Epithelial cell of proximal tubule (primary cell): ENCODE measurements at regions not wholly inside any gene's neighbourhood (a gene's known extent, or its start where the extent isn't known, plus 50 kb on each side); places are given as distances from the start of the nearest gene placed in this dataset.
"Not testable (repeated sequence)": the region's sequence is repeated elsewhere in the genome, so short reads cannot be mapped to it uniquely, and the experiment has no call there.

ENCODE experiments used
- DNase-seq: peaks from one replicate; pipeline ENCODE4 v3.0.0-alpha.2; 2011; ENCODE audit warnings: low read depth
- H3K4me3 ChIP-seq: 2 replicates; pipeline ENCODE4 v1.5.1; 2011; ENCODE audit warnings: low read depth, mild to moderate bottlenecking, low read length
- CTCF ChIP-seq: conservative IDR thresholded peaks from 2 replicates; pipeline ENCODE4 v1.5.1; 2012; ENCODE audit warnings: low read depth, mild to moderate bottlenecking, low read length

GRCh38 chr2:150212722-150213171, 274.7 kb downstream of the RND3 start:
- DNase-seq, result no peak
- no peak overlapping the region for H3K4me3 ChIP-seq
- no peak for TF ChIP-seq CTCF

- no peak for TF ChIP-seq CTCF
- no peak overlapping the region for H3K4me3 ChIP-seq
- no peak for DNase-seq
These were observed 276.3 kb downstream of the RND3 start for GRCh38 chr2:150211164-150211631.

- no peak overlapping the region for H3K4me3 ChIP-seq
- no peak for DNase-seq
- TF ChIP-seq CTCF, result no peak
These were observed 277.7 kb downstream of the RND3 start for GRCh38 chr2:150209746-150210145.

GRCh38 chr2:150208689-150209088, 278.8 kb downstream of the RND3 start:
- H3K4me3 ChIP-seq, result no peak overlapping the region
- no peak for DNase-seq
- TF ChIP-seq CTCF, result no peak

- no peak for DNase-seq
- H3K4me3 ChIP-seq, result no peak overlapping the region
- no peak for TF ChIP-seq CTCF
These were observed 279.5 kb downstream of the RND3 start for GRCh38 chr2:150207979-150208378.

- TF ChIP-seq CTCF, result no peak
- H3K4me3 ChIP-seq, result no peak overlapping the region
- peak; percentile 46 for DNase-seq
These were observed 283.0 kb downstream of the RND3 start for GRCh38 chr2:150204451-150204850.

- H3K4me3 ChIP-seq, DNase-seq: not testable (repeated sequence)
These were observed 292.7 kb downstream of the RND3 start for GRCh38 chr2:150194816-150195215.
